Activated naive CD8-positive, alpha-beta T cell (primary cell): ENCODE measurements at regions not wholly inside any gene's neighbourhood (a gene's known extent, or its start where the extent isn't known, plus 50 kb on each side); places are given as distances from the start of the nearest gene placed in this dataset.

Experiments
- H3K27ac Mint-ChIP-seq: one replicate; pipeline ENCODE4 v1.8.0; 2021; ENCODE audit warnings: mixed read lengths
- H3K27me3 Mint-ChIP-seq: one replicate; pipeline ENCODE4 v1.8.0; 2021; ENCODE audit warnings: mixed read lengths
- H3K36me3 Mint-ChIP-seq: one replicate; pipeline ENCODE4 v1.8.0; 2021; ENCODE audit warnings: mixed read lengths
- H3K4me1 Mint-ChIP-seq: one replicate; pipeline ENCODE4 v1.8.0; 2021; ENCODE audit warnings: low read depth, mixed read lengths
- H3K4me3 Mint-ChIP-seq: one replicate; pipeline ENCODE4 v1.8.0; 2021; ENCODE audit warnings: mild to moderate bottlenecking, mixed read lengths
- H3K9me3 Mint-ChIP-seq: one replicate; pipeline ENCODE4 v1.8.0; 2021; ENCODE audit warnings: low read depth, mixed read lengths

DNA sequence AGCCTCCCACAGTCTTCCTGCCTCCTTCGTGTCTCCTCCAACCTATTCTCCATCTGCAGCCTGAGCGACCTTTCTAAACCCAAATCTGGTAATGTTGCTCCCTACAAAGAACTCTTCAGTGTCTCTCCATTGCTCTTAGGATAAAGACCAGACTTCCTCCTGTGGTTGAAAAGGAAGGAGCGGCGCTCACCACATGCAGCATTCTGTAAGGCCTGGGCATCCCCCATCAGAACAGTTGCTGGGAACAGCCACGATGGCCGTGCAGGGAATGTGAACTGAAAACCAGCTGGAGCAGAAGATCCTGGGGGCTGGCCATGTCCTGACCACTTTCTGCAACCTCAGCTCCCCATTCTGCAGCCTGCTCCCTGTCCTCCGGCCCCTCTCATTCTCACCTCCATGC lies 237.8 kb upstream of the ZMIZ1 start:
- H3K27ac Mint-ChIP-seq = no peak overlapping the region
- no peak overlapping the region for H3K4me3 Mint-ChIP-seq
- H3K36me3 Mint-ChIP-seq = peaks cover 4% of the 10 kb centered on the region
- peaks cover 16% of the 10 kb centered on the region for H3K27me3 Mint-ChIP-seq
- no peaks in the 10 kb centered on the region for H3K9me3 Mint-ChIP-seq
- no peaks in the 10 kb centered on the region for H3K4me1 Mint-ChIP-seq

GRCh38 chr10:78831461-78831860 lies 237.3 kb upstream of the ZMIZ1 start:
- H3K27ac Mint-ChIP-seq = no peak overlapping the region
- H3K4me3 Mint-ChIP-seq = no peak overlapping the region
- no peaks in the 10 kb centered on the region for H3K4me1 Mint-ChIP-seq
- no peaks in the 10 kb centered on the region for H3K9me3 Mint-ChIP-seq
- H3K36me3 Mint-ChIP-seq = peaks cover 4% of the 10 kb centered on the region
- peaks cover 16% of the 10 kb centered on the region for H3K27me3 Mint-ChIP-seq

- H3K36me3 Mint-ChIP-seq = peaks cover 4% of the 10 kb centered on the region
- no peaks in the 10 kb centered on the region for H3K9me3 Mint-ChIP-seq
- H3K27me3 Mint-ChIP-seq = peaks cover 16% of the 10 kb centered on the region
- H3K4me1 Mint-ChIP-seq = no peaks in the 10 kb centered on the region
- no peak overlapping the region for H3K27ac Mint-ChIP-seq
- no peak overlapping the region for H3K4me3 Mint-ChIP-seq
Measured at GRCh38 chr10:78832281-78832680, 236.5 kb upstream of the ZMIZ1 start.

DNA sequence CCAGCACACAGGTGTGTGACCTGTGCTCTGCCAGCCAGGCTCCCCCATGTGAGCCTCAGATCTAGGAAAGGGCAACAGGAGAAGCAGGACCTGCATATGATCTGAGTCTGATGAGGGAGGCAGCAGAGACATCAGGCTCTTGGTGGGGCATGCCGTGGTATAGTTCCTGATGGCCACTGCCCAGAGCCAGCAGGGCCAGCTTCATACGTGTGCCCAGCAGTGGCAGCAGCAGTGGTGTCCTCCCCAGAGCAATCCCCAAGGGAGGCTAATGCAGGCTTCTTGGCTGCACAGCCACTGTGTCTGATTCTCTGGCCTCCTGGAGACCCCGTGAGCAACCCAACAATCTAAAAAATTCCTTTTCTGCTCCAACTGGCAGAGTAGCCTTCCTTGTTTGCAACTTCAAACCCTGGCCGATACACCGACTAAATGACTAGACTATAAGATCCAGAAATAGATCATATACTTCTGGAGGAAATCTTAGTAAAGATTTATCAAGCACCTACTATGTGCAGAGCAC lies 230.6 kb upstream of the ZMIZ1 start:
- Mint-ChIP-seq H3K27me3 (peaks cover 7% of the 10 kb centered on the region), H3K4me3 (no peak overlapping the region), H3K4me1 (no peaks in the 10 kb centered on the region), H3K36me3 (peaks cover 2% of the 10 kb centered on the region), H3K9me3 (no peaks in the 10 kb centered on the region), H3K27ac (no peak overlapping the region)

GRCh38 chr10:78843495-78843894 lies 225.3 kb upstream of the ZMIZ1 start:
- H3K27me3 Mint-ChIP-seq = no peaks in the 10 kb centered on the region
- H3K27ac Mint-ChIP-seq = no peak overlapping the region
- H3K9me3 Mint-ChIP-seq = no peaks in the 10 kb centered on the region
- H3K4me3 Mint-ChIP-seq = no peak overlapping the region
- no peaks in the 10 kb centered on the region for H3K36me3 Mint-ChIP-seq
- no peaks in the 10 kb centered on the region for H3K4me1 Mint-ChIP-seq

GRCh38 chr10:78844960-78845607 lies 223.7 kb upstream of the ZMIZ1 start:
- H3K36me3 Mint-ChIP-seq = no peaks in the 10 kb centered on the region
- H3K9me3 Mint-ChIP-seq = no peaks in the 10 kb centered on the region
- H3K4me1 Mint-ChIP-seq = no peaks in the 10 kb centered on the region
- no peaks in the 10 kb centered on the region for H3K27me3 Mint-ChIP-seq
- H3K4me3 Mint-ChIP-seq = no peak overlapping the region
- H3K27ac Mint-ChIP-seq = no peak overlapping the region

DNA sequence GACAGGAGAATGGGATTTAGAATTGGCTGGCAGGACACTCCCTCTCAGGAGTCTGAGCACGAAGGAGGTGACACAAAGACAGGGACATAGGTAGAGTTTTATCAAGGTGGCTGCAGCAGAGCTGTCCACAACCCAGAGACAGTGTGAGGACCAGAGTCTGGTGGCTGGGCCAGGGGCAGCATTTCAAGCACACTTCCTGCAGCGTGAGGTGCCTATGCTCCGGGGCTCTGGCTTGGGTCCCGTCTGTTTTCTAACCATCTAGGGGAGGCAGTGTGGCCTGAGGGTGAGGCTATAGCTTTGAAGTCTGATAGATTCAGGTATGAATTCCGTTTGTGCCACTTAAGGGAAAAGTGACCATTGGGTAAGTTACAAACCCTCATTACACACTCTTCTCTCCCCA lies 222.7 kb upstream of the ZMIZ1 start:
- Mint-ChIP-seq H3K36me3 (no peaks in the 10 kb centered on the region), H3K4me1 (no peaks in the 10 kb centered on the region), H3K4me3 (no peak overlapping the region), H3K27me3 (no peaks in the 10 kb centered on the region), H3K27ac (no peak overlapping the region), H3K9me3 (no peaks in the 10 kb centered on the region)

- H3K4me1 Mint-ChIP-seq = no peaks in the 10 kb centered on the region
- no peaks in the 10 kb centered on the region for H3K36me3 Mint-ChIP-seq
- H3K27ac Mint-ChIP-seq = no peak overlapping the region
- H3K27me3 Mint-ChIP-seq = no peaks in the 10 kb centered on the region
- H3K4me3 Mint-ChIP-seq = no peak overlapping the region
- H3K9me3 Mint-ChIP-seq = no peaks in the 10 kb centered on the region
Measured at GRCh38 chr10:78846760-78847159, 222.0 kb upstream of the ZMIZ1 start.

GRCh38 chr10:78847485-78847884 lies 221.3 kb upstream of the ZMIZ1 start:
- Mint-ChIP-seq H3K4me1 (no peaks in the 10 kb centered on the region), H3K4me3 (no peak overlapping the region), H3K36me3 (no peaks in the 10 kb centered on the region), H3K9me3 (no peaks in the 10 kb centered on the region), H3K27me3 (no peaks in the 10 kb centered on the region), H3K27ac (no peak overlapping the region)

GRCh38 chr10:78849115-78849514 lies 219.7 kb upstream of the ZMIZ1 start:
- H3K36me3 Mint-ChIP-seq = no peaks in the 10 kb centered on the region
- no peaks in the 10 kb centered on the region for H3K9me3 Mint-ChIP-seq
- H3K27ac Mint-ChIP-seq = no peak overlapping the region
- no peaks in the 10 kb centered on the region for H3K27me3 Mint-ChIP-seq
- H3K4me3 Mint-ChIP-seq = no peak overlapping the region
- H3K4me1 Mint-ChIP-seq = no peaks in the 10 kb centered on the region

DNA sequence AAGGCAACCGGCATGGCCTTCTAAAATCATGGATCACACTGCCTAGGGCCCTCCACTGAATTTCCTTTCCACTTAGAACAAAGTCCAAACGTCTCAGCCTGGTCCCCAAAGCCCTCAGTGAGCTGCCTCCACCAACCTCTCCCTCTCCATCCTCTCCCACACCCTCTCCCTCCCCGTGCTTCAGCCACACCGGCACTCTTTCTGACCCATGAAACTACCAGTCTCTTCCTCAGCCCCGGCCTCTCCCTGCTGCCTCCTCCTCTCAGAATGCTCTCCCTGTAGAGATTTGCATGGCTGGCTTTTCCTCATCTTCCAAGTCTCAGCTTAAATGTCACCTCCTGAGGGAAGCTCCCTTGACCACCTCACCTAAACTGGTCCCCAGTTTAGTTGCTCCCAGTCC lies 219.0 kb upstream of the ZMIZ1 start:
- Mint-ChIP-seq H3K9me3 (no peaks in the 10 kb centered on the region), H3K36me3 (no peaks in the 10 kb centered on the region), H3K27me3 (no peaks in the 10 kb centered on the region), H3K4me1 (no peaks in the 10 kb centered on the region), H3K27ac (no peak overlapping the region), H3K4me3 (no peak overlapping the region)

DNA sequence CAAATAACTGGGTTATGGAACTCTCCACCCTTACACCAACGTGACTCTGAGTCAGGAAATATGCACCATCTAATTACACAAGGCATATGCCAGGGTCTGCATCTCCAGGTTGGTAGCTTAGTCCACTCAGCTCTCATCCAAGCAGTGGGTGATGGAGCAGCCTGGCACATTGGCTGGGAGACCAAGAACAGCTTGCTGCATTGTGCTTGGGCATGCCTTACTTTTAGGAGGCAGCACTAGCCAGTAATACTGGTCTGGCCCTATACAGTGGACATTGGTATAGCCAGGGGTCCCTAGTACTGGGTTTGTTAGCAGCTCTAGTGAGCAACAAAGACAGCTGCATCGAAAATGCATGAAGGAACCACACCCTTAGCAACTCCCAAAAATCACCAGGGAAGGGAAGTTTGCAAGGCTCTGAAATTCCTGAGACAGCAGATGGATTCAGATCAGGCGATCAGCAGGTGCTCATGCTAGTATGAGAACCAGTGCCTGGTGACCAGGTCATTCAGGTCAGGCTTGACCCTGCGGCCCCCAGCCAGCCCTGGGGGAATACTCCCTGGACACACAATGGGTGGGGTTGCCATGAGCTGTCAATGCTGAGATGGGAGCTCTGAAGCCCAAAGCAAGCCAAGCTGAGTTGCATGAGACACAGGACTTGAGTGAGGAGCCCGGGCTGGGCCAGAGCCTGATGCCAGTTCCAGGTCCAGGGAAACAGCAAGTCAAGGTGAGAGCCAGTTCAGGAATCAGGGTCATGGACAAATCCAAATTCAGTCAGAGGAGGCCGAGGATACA lies 217.9 kb upstream of the ZMIZ1 start:
- Mint-ChIP-seq H3K27me3 (no peaks in the 10 kb centered on the region), H3K4me3 (no peak overlapping the region), H3K27ac (no peak overlapping the region), H3K4me1 (no peaks in the 10 kb centered on the region), H3K9me3 (no peaks in the 10 kb centered on the region), H3K36me3 (no peaks in the 10 kb centered on the region)

GRCh38 chr10:78851647-78852046 lies 217.1 kb upstream of the ZMIZ1 start:
- no peak overlapping the region for H3K27ac Mint-ChIP-seq
- H3K4me1 Mint-ChIP-seq = no peaks in the 10 kb centered on the region
- no peak overlapping the region for H3K4me3 Mint-ChIP-seq
- no peaks in the 10 kb centered on the region for H3K9me3 Mint-ChIP-seq
- H3K36me3 Mint-ChIP-seq = no peaks in the 10 kb centered on the region
- H3K27me3 Mint-ChIP-seq = no peaks in the 10 kb centered on the region

- no peaks in the 10 kb centered on the region for H3K36me3 Mint-ChIP-seq
- H3K4me1 Mint-ChIP-seq = no peaks in the 10 kb centered on the region
- H3K27me3 Mint-ChIP-seq = no peaks in the 10 kb centered on the region
- no peak overlapping the region for H3K4me3 Mint-ChIP-seq
- H3K9me3 Mint-ChIP-seq = no peaks in the 10 kb centered on the region
- no peak overlapping the region for H3K27ac Mint-ChIP-seq
Measured at GRCh38 chr10:78852466-78853240, 216.1 kb upstream of the ZMIZ1 start.

DNA sequence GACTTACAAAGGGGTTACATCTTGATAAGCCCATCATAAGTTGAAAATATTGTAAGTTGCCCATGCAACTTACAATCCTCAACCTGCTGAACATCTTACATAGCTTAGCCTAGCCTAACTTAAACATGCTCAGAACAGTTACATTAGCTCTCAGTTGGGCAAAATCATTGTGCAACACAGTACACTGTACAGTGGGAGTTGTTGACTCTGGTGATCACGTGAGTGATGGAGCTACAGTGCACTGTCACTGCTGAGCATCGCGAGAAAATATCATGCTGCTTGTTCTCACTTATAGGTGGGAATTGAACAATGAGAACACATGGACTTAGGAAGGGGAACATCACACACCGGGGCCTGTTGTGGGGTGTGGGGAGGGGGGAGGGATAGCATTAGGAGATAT lies 214.9 kb upstream of the ZMIZ1 start:
- H3K4me1 Mint-ChIP-seq = no peaks in the 10 kb centered on the region
- no peak overlapping the region for H3K27ac Mint-ChIP-seq
- H3K4me3 Mint-ChIP-seq = no peak overlapping the region
- H3K36me3 Mint-ChIP-seq = no peaks in the 10 kb centered on the region
- H3K27me3 Mint-ChIP-seq = no peaks in the 10 kb centered on the region
- H3K9me3 Mint-ChIP-seq = no peaks in the 10 kb centered on the region
